GM12878 (cell line): ENCODE measurements at regions not wholly inside any gene's neighbourhood (a gene's known extent, or its start where the extent isn't known, plus 50 kb on each side); places are given as distances from the start of the nearest gene placed in this dataset.

ENCODE experiments used
- ATAC-seq: fragments of 200-7000 bp; cut with Tn5 transposase; 3 replicates; pipeline ENCODE4 v1.9.1; 2020; ENCODE audit warnings: mild to moderate bottlenecking, moderate library complexity
- BruUV-seq: library from RNA; stranded (reverse); fragments of 400-500 nt; replicated peaks from 2 replicates; lab custom pipeline; 2021; lab: Mats Ljungman, UMichigan
- CTCF ChIA-PET: fragments of 300-600 bp; sonication (Branson Sonifier 250); formaldehyde crosslinking; extraction: SDS; loops from one replicate; lab custom pipeline; 2021; ENCODE audit warnings: inconsistent platforms; lab: Yijun Ruan, JAX
- POLR2A ChIA-PET: fragments of 350-600 bp; formaldehyde crosslinking; extraction: SDS; loops from one replicate; lab custom pipeline; 2021; ENCODE audit warnings: inconsistent platforms; lab: Charles Lee
- RAD21 ChIA-PET: fragments of 300-600 bp; sonication (Branson Sonifier 250); formaldehyde crosslinking; loops from one replicate; lab custom pipeline; 2023; ENCODE audit warnings: antibody characterized with exemption; ENCODE audit not compliant: unreplicated experiment; lab: Charles Lee
- SMC1A ChIA-PET: fragments of 300-600 bp; sonication (Branson Sonifier 250); formaldehyde crosslinking; loops from one replicate; lab custom pipeline; 2023; ENCODE audit not compliant: unreplicated experiment, uncharacterized antibody; lab: Charles Lee
- DNase-seq: peaks from one replicate; pipeline ENCODE4 v3.0.0-alpha.2; 2011; ENCODE audit warnings: low read depth, low spot score
- FAIRE-seq: peaks from 3 replicates; lab custom pipeline; 2011; peaks lifted over from hg19 to GRCh38; lab: Jason Lieb, UNC
- H2AFZ ChIP-seq: 2 replicates; pipeline ENCODE4 v1.6.0; 2011; ENCODE audit warnings: low read depth, low read length, control low read depth; ENCODE audit not compliant: control insufficient read depth
- H3K27ac ChIP-seq: 2 replicates; pipeline ENCODE4 v1.5.1; 2011; ENCODE audit warnings: control low read depth; ENCODE audit not compliant: control insufficient read depth, insufficient read depth
- H3K27me3 ChIP-seq, 2 experiments: replicated peaks in 1 of 2; 2 replicates each; pipeline versions ENCODE4 v1.6.0 to v1.6.1; 2011; ENCODE audit warnings: low read length in 1 of 2; ENCODE audit not compliant: control insufficient read depth in 2 of 2, insufficient read depth in 2 of 2
- H3K36me3 ChIP-seq, 2 experiments: 2 replicates each; pipeline ENCODE4 v1.5.1; 2011; ENCODE audit warnings: low read length in 1 of 2; ENCODE audit not compliant: control insufficient read depth in 2 of 2, insufficient read depth in 2 of 2
- H3K4me1 ChIP-seq: 2 replicates; pipeline ENCODE4 v1.6.1; 2011; ENCODE audit warnings: mild to moderate bottlenecking, low read length, moderate library complexity, mixed read lengths; ENCODE audit not compliant: control insufficient read depth, insufficient read depth
- H3K4me2 ChIP-seq: 2 replicates; pipeline ENCODE4 v1.6.0; 2011; ENCODE audit warnings: control low read depth; ENCODE audit not compliant: control insufficient read depth, insufficient read depth
- H3K4me3 ChIP-seq: fragments of 200-600 bp; sonication (generic); 2 replicates; pipeline ENCODE4 v1.5.1; 2016
- H3K79me2 ChIP-seq: 2 replicates; pipeline ENCODE4 v1.6.0; 2011; ENCODE audit warnings: low read length; ENCODE audit not compliant: control insufficient read depth, insufficient read depth
- H3K9ac ChIP-seq: 2 replicates; pipeline ENCODE4 v1.8.0; 2011; ENCODE audit warnings: low read length, control low read depth, mixed read lengths; ENCODE audit not compliant: control insufficient read depth, insufficient read depth
- H3K9me3 ChIP-seq: replicated peaks from 3 replicates; pipeline ENCODE4 v1.5.1; 2011; ENCODE audit warnings: mild to moderate bottlenecking, low read length; ENCODE audit not compliant: control insufficient read depth, insufficient read depth
- H4K20me1 ChIP-seq: 2 replicates; pipeline ENCODE4 v1.6.0; 2011; ENCODE audit not compliant: control insufficient read depth, insufficient read depth
- BCL11A ChIP-seq: IDR thresholded peaks from 2 replicates; pipeline ENCODE4 v1.6.1; 2011; ENCODE audit warnings: low read depth, low read length
- E2F8 ChIP-seq: fragments of 450-650 bp; IDR thresholded peaks from 2 replicates; pipeline ENCODE4 v1.6.1; 2018; ENCODE audit warnings: mild to moderate bottlenecking, low read depth, moderate library complexity; ENCODE audit not compliant: partially characterized antibody
- KAT2A ChIP-seq: conservative IDR thresholded peaks from 2 replicates; pipeline ENCODE4 v1.6.1; 2011; ENCODE audit warnings: low read depth, low read length; ENCODE audit not compliant: control insufficient read depth
- KDM1A ChIP-seq: fragments of 200-600 bp; sonication (generic); IDR thresholded peaks from 2 replicates; pipeline ENCODE4 v1.6.1; 2016; ENCODE audit warnings: borderline replicate concordance
- NFYA ChIP-seq: IDR thresholded peaks from 2 replicates; pipeline ENCODE4 v1.6.1; 2011; ENCODE audit warnings: low read depth, mild to moderate bottlenecking, low read length, improper control_type of control experiment, borderline replicate concordance
- NFYB ChIP-seq: IDR thresholded peaks from 2 replicates; pipeline ENCODE4 v1.6.1; 2011; ENCODE audit warnings: low read depth, mild to moderate bottlenecking, low read length, improper control_type of control experiment, moderate library complexity; ENCODE audit not compliant: insufficient read depth
- NR2C2 ChIP-seq: IDR thresholded peaks from 2 replicates; pipeline ENCODE4 v1.6.1; 2011; ENCODE audit warnings: borderline replicate concordance, low read depth; ENCODE audit not compliant: control insufficient read depth, insufficient read length
- PAX8 ChIP-seq: fragments of 450-650 bp; IDR thresholded peaks from 2 replicates; pipeline ENCODE4 v1.6.1; 2017; ENCODE audit warnings: mild to moderate bottlenecking, moderate library complexity
- POU2F2 ChIP-seq: IDR thresholded peaks from 3 replicates; pipeline ENCODE4 v1.6.1; 2011; ENCODE audit warnings: low read depth, mild to moderate bottlenecking, low read length, borderline replicate concordance
- TAF1 ChIP-seq: IDR thresholded peaks from 2 replicates; pipeline ENCODE4 v1.6.1; 2011; ENCODE audit warnings: mild to moderate bottlenecking, low read depth, low read length, borderline replicate concordance
- ZNF384 ChIP-seq: IDR thresholded peaks from 2 replicates; pipeline ENCODE4 v1.6.1; 2012; ENCODE audit warnings: low read depth, mild to moderate bottlenecking, low read length, improper control_type of control experiment, borderline replicate concordance
- WGBS: methylation state at CpG from one replicate; pipeline ENCODE4 v1.1.6; 2016; ENCODE audit warnings: low lambda C conversion rate; ENCODE audit not compliant: insufficient replicate concordance, insufficient coverage; ENCODE audit errors: missing lambda C conversion rate; 5-methylcytosine and 5-hydroxymethylcytosine counted together
- in situ Hi-C: fragments of 300-500 bp; cut with MboI; formaldehyde crosslinking; loops from 9 replicates; pipeline ENCODE4 v1.14.3; 2018; ENCODE audit warnings: mixed read lengths
- intact Hi-C: fragments of 100-400 bp; cut with micrococcal nuclease; formaldehyde crosslinking; loops from one replicate; pipeline ENCODE4 v1.14.2; 2022; ENCODE audit not compliant: unreplicated experiment

GRCh38 chr6:144478483-144478882 is 193.3 kb downstream of the UTRN start:
- Histone ChIP-seq H3K27me3 (no peaks in the 10 kb centered on the region), H3K36me3 (peaks cover 0 to 23% of the 10 kb centered on the region in 2 experiments; a peak in 2 of 4 replicates), H3K4me1 (no peaks in the 10 kb centered on the region), H3K4me3 (no peak overlapping the region), H3K4me2 (no peak overlapping the region), H3K79me2 (no peaks in the 10 kb centered on the region), H3K9ac (no peak overlapping the region), H2AFZ (no peak overlapping the region), H4K20me1 (no peaks in the 10 kb centered on the region), H3K9me3 (no peaks in the 10 kb centered on the region), H3K27ac (no peak overlapping the region)
- TF ChIP-seq KDM1A (no peak), NFYA (no peak), NR2C2 (no peak), PAX8 (no peak), ZNF384 (no peak), KAT2A (no peak), E2F8 (no peak), NFYB (no peak), TAF1 (no peak), BCL11A (no peak), POU2F2 (no peak)
- RAD21 ChIA-PET = interaction anchor here (0.7 kb wide), 1 partner anchor 28 kb away, joined by 3 read pairs; no protein-coding TSS in a partner anchor
- POLR2A ChIA-PET = no interaction called here
- in situ Hi-C loops (no loop called here), intact Hi-C loops (no loop called here)
- BruUV-seq = no TSS peak
- 96% methylated on average over 5 of the region's 5 CpGs for WGBS
- SMC1A ChIA-PET = interaction anchor here (0.6 to 1.4 kb wide), 3 partner anchors 10 to 135 kb away, joined by 3 to 4 read pairs (median 4); no protein-coding TSS in a partner anchor
- no peak for DNase-seq
- CTCF ChIA-PET = interaction anchor here (0.8 to 1.9 kb wide), 3 partner anchors 8 to 260 kb away, joined by 3 to 4 read pairs (median 3); no protein-coding TSS in a partner anchor
- no peak for FAIRE-seq
- no peak for ATAC-seq
